DMS114 treated with DMSO at 0.1 percent for 48 hours (cell line): ENCODE measurements at regions not wholly inside any gene's neighbourhood (a gene's known extent, or its start where the extent isn't known, plus 50 kb on each side); places are given as distances from the start of the nearest gene placed in this dataset.

ENCODE experiments used
- DNase-seq: peaks from one replicate; lab custom pipeline; 2025; ENCODE audit not compliant: unreplicated experiment; lab: John Stamatoyannopoulos, UW

GRCh38 chr5:52392321-52392720 lies 395.4 kb upstream of the ITGA1 start:
- DNase-seq: no peak

- DNase-seq: no peak
Measured at GRCh38 chr5:52409835-52410234, 377.9 kb upstream of the ITGA1 start.

GRCh38 chr5:52419357-52419756 lies 368.4 kb upstream of the ITGA1 start:
- DNase-seq: no peak

GRCh38 chr5:52427615-52428014 lies 360.1 kb upstream of the ITGA1 start:
- DNase-seq: no peak

- no peak for DNase-seq
Measured at GRCh38 chr5:52428977-52429489, 358.7 kb upstream of the ITGA1 start.

- no peak for DNase-seq
Measured at GRCh38 chr5:52441768-52442167, 345.9 kb upstream of the ITGA1 start.

GRCh38 chr5:52443187-52443586 lies 344.5 kb upstream of the ITGA1 start:
- no peak for DNase-seq

GRCh38 chr5:52448111-52448510 lies 339.6 kb upstream of the ITGA1 start:
- no peak for DNase-seq

- no peak for DNase-seq
Measured at GRCh38 chr5:52449516-52449915, 338.2 kb upstream of the ITGA1 start.

- no peak for DNase-seq
Measured at GRCh38 chr5:52452098-52452497, 335.6 kb upstream of the ITGA1 start.

- DNase-seq: no peak
Measured at GRCh38 chr5:52453176-52453575, 334.5 kb upstream of the ITGA1 start.

GRCh38 chr5:52455920-52456319 lies 331.8 kb upstream of the ITGA1 start:
- DNase-seq: no peak

GRCh38 chr5:52457810-52458209 lies 329.9 kb upstream of the ITGA1 start:
- no peak for DNase-seq

- DNase-seq: no peak
Measured at GRCh38 chr5:52466113-52466512, 321.6 kb upstream of the ITGA1 start.

- DNase-seq: no peak
Measured at GRCh38 chr5:52466749-52467520, 320.8 kb upstream of the ITGA1 start.

GRCh38 chr5:52468976-52469375 lies 318.7 kb upstream of the ITGA1 start:
- DNase-seq: no peak

- no peak for DNase-seq
Measured at GRCh38 chr5:52469420-52469819, 318.3 kb upstream of the ITGA1 start.

GRCh38 chr5:52469835-52470234 lies 317.9 kb upstream of the ITGA1 start:
- no peak for DNase-seq

GRCh38 chr5:52476346-52476745 lies 311.4 kb upstream of the ITGA1 start:
- no peak for DNase-seq

- no peak for DNase-seq
Measured at GRCh38 chr5:52481201-52481600, 306.5 kb upstream of the ITGA1 start.

GRCh38 chr5:52481851-52482250 lies 305.9 kb upstream of the ITGA1 start:
- DNase-seq: no peak

- DNase-seq: no peak
Measured at GRCh38 chr5:52491071-52491787, 296.5 kb upstream of the ITGA1 start.
